BE2C (cell line): ENCODE measurements at regions not wholly inside any gene's neighbourhood (a gene's known extent, or its start where the extent isn't known, plus 50 kb on each side); places are given as distances from the start of the nearest gene placed in this dataset.

Experiments
- DNase-seq: peaks from one replicate; pipeline ENCODE4 v3.0.0-alpha.2; 2020
- H3K27me3 ChIP-seq: fragments of 250-450 bp; sonication (Bioruptor Pico); 2 replicates; pipeline ENCODE4 v1.5.1; 2020; ENCODE audit warnings: mild to moderate bottlenecking
- H3K36me3 ChIP-seq: fragments of 250-450 bp; sonication (Bioruptor Pico); 2 replicates; pipeline ENCODE4 v1.5.1; 2020; ENCODE audit warnings: mild to moderate bottlenecking
- H3K4me1 ChIP-seq: fragments of 250-450 bp; sonication (Bioruptor Pico); 2 replicates; pipeline ENCODE4 v1.5.1; 2020
- H3K4me3 ChIP-seq: 2 replicates; pipeline ENCODE4 v1.5.1; 2011; ENCODE audit warnings: low read depth, low read length
- H3K9me3 ChIP-seq: fragments of 250-450 bp; sonication (Bioruptor Pico); 2 replicates; pipeline ENCODE4 v1.5.1; 2020
- CTCF ChIP-seq: IDR thresholded peaks from 2 replicates; pipeline ENCODE4 v1.5.1; 2012; ENCODE audit warnings: mild to moderate bottlenecking, low read depth, low read length

- no peaks in the 10 kb centered on the region for H3K36me3 ChIP-seq
- no peaks in the 10 kb centered on the region for H3K9me3 ChIP-seq
- no peak overlapping the region; the same call in 1 of the 2 replicates for H3K4me3 ChIP-seq
- DNase-seq, result peak; percentile 37
- peaks cover 10% of the 10 kb centered on the region for H3K4me1 ChIP-seq
- TF ChIP-seq CTCF, result no peak
- no peaks in the 10 kb centered on the region for H3K27me3 ChIP-seq
These were observed 180.2 kb downstream of the SOCS6 start for GRCh38 chr18:70468861-70469547.

GRCh38 chr18:70464343-70465114, 175.7 kb downstream of the SOCS6 start:
- peak; percentile 47 for TF ChIP-seq CTCF
- peak; percentile 80 for DNase-seq

GRCh38 chr18:70463085-70463484, 174.2 kb downstream of the SOCS6 start:
- no peak for DNase-seq
- Histone ChIP-seq H3K27me3 (no peaks in the 10 kb centered on the region), H3K9me3 (no peaks in the 10 kb centered on the region), H3K36me3 (no peaks in the 10 kb centered on the region), H3K4me3 (no peak overlapping the region), H3K4me1 (peaks cover 1% of the 10 kb centered on the region)
- TF ChIP-seq CTCF, result no peak

More at GRCh38 chr18:70464343-70465114, 175.7 kb downstream of the SOCS6 start:
- peak overlapping the region; percentile 38 for H3K4me3 ChIP-seq
- no peaks in the 10 kb centered on the region for H3K9me3 ChIP-seq
- no peaks in the 10 kb centered on the region for H3K36me3 ChIP-seq
- no peaks in the 10 kb centered on the region for H3K27me3 ChIP-seq
- H3K4me1 ChIP-seq, result peaks cover 10% of the 10 kb centered on the region

GRCh38 chr18:70462078-70462439, 173.2 kb downstream of the SOCS6 start:
- no peak for DNase-seq
- no peak for TF ChIP-seq CTCF
- Histone ChIP-seq H3K9me3 (no peaks in the 10 kb centered on the region), H3K4me3 (no peak overlapping the region), H3K4me1 (no peaks in the 10 kb centered on the region), H3K36me3 (no peaks in the 10 kb centered on the region), H3K27me3 (no peaks in the 10 kb centered on the region)

GRCh38 chr18:70461323-70462077, 172.7 kb downstream of the SOCS6 start:
- Histone ChIP-seq H3K4me1 (no peaks in the 10 kb centered on the region), H3K36me3 (no peaks in the 10 kb centered on the region), H3K4me3 (no peak overlapping the region), H3K9me3 (no peaks in the 10 kb centered on the region), H3K27me3 (no peaks in the 10 kb centered on the region)
- no peak for TF ChIP-seq CTCF
- DNase-seq, result no peak
